GM18867 (cell line): ENCODE measurements at regions not wholly inside any gene's neighbourhood (a gene's known extent, or its start where the extent isn't known, plus 50 kb on each side); places are given as distances from the start of the nearest gene placed in this dataset.

Experiments used
- ATAC-seq: cut with Tn5 transposase; IDR thresholded peaks from one replicate; pipeline ENCODE4 v1.9.1; 2021; ENCODE audit warnings: mild to moderate bottlenecking, moderate library complexity; ENCODE audit not compliant: unreplicated experiment

- no peak for ATAC-seq
Measured at GRCh38 chr1:82297139-82297896, 496.6 kb downstream of the ADGRL2 start.

GRCh38 chr1:82287556-82287955, 486.8 kb downstream of the ADGRL2 start:
- no peak for ATAC-seq

DNA sequence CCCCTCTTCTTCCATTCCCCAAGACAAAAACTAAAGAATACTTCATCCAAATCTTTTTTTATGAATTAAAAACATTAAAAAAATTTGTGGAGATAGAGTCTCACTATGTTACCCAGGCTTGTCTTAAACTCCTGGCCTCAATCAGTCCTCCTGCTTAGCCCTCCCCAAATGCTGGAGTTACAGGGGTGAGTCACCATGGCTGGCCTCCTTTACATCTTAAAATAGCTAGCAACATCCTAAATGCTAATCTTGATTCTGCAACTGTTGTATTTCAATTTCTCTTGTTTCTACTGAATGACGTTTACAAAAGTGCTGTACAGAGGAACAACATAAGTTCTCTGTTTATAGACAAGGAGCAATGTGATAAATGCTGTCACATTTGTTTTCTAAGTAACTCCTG, 483.5 kb downstream of the ADGRL2 start:
- ATAC-seq: no peak

GRCh38 chr1:82279241-82279640, 478.5 kb downstream of the ADGRL2 start:
- ATAC-seq: peak; percentile 58

DNA sequence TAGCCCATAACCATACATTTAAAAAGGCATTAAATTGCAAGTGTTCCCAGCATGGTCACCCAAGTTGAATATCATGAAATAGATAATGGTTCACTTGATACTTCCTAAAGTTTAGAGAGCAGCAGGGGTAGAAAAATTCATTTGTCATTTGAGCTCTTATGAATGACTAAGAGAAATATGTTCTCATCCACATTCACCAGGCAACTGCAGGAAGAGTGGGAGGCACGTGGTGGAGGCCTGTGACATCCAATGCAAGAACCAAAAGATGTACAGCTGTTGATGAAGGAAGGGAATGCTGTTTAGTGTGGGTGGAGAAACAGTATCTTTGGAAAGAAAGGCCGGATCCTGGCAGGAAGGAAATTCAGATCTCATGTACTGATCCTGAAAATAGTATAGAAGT, 473.1 kb downstream of the ADGRL2 start:
- ATAC-seq: no peak

DNA sequence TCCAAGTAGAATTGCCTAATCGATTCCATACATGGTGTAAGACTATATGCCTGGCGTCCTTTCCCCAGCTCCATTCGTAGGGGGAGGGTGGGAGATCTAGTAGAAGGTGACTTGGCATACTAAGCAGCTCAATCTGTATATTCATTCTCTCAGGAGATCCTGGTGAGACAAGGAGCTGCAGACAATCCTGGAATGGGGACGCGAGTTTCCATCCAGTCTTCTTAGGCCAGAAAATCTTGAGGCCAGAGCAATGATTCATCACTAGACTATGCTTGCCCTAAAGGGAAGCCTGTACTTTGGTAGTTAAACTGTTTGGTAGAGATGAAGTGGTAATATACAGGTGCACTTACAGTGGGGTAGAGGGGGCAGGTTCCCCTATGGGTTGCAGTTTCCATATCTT, 468.7 kb downstream of the ADGRL2 start:
- ATAC-seq: no peak

GRCh38 chr1:82268826-82269225, 468.1 kb downstream of the ADGRL2 start:
- no peak for ATAC-seq

GRCh38 chr1:82266351-82266750, 465.6 kb downstream of the ADGRL2 start:
- ATAC-seq: no peak

GRCh38 chr1:82265436-82265835, 464.7 kb downstream of the ADGRL2 start:
- no peak for ATAC-seq

- no peak for ATAC-seq
Measured at GRCh38 chr1:82264802-82265201, 464.1 kb downstream of the ADGRL2 start.

DNA sequence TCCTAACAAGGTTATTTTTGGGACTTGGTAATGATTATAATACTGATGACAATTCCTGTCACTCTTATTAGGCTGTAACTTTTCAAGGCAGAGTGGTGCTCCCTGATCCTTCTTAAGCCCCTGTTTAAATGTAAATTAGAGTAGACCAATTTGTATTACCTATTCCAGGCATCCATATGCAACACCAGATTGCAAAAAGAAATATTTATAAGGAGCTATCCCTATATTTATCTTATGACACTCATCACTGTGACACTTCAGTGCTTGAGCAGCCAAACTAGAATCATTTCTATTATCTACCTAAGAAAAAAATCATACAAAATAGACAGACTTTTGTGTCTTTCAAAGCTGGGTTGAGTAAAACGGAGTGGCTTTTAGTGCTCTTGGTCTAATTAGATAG, 462.7 kb downstream of the ADGRL2 start:
- no peak for ATAC-seq

GRCh38 chr1:82260666-82261065, 459.9 kb downstream of the ADGRL2 start:
- ATAC-seq: no peak

- no peak for ATAC-seq
Measured at GRCh38 chr1:82260051-82260450, 459.3 kb downstream of the ADGRL2 start.

GRCh38 chr1:82258887-82259286, 458.2 kb downstream of the ADGRL2 start:
- peak; percentile 70 for ATAC-seq

GRCh38 chr1:82246050-82246449, 445.3 kb downstream of the ADGRL2 start:
- ATAC-seq: no peak

- ATAC-seq: peak; percentile 40
Measured at GRCh38 chr1:82245345-82246014, 444.7 kb downstream of the ADGRL2 start.

DNA sequence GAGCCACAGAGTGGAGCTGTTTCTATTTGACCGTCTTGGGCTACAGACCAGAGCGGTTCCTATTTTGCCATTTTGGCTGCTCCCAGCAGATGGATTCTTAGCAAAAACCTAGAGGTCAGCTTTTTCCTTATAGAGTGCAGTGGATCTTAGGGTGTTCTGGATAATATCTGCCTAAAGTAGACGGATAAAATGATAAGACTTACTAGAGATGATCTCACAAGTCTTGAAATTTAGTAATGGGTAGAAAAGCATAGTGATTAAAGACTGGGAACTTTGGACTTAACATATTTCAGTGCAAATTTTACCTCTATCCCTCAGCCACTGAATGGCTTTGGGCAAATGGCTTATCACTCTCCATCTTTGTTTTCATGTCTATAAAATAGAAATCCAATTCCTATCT, 439.8 kb downstream of the ADGRL2 start:
- no peak for ATAC-seq

GRCh38 chr1:82230667-82231066, 429.9 kb downstream of the ADGRL2 start:
- ATAC-seq: no peak

DNA sequence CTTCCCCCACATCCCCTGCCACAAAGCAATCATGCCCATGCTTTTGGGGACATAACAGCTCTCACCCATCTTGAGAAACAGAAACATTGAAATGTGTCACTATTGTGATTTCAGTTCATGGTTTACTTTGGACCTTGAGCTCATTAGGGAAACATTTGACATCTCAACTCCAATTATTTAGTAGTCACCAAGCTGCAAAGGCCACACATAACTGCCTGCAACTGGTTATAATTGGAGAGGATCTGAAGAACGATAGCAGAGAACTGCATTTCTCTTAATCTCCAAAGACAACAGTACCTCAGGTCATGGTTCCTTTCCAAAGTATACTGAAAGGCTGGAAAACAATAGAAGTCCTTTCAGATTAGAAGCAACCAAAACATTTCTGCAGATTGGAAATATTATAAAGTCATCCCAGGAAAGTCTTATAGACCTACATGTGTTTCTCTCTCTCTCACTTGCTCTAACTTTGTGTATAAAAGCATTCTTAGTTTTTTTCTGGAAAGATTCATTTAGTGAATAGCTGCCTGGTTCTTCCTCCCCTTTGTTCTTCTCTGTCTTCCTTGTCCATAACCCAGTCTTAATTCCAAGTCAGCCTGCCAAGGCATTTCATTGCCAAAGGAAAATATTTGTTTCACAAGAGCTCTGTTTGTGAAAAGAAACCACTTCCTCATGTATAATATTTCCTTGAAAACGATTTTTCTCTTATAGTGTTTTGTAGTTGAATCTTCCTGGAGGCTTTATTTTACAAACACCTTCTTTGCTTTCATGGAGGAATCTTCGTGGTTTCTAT, 426.8 kb downstream of the ADGRL2 start:
- ATAC-seq: no peak

DNA sequence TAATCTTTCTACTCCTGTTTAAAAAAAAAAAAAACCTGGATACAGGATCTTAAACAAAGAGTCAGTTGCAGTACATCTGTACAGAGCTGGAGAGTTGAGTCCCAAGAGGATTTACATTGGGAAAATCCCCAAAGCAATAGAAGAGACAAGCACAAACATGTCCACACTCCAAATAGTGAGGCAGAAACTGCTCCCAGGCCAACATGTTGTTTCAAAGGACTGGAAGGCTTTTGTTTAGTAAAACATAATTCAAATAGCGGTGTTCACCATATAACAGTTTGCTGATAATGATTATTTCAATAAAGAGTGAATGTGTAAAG, 425.4 kb downstream of the ADGRL2 start:
- no peak for ATAC-seq

- ATAC-seq: peak; percentile 84
Measured at GRCh38 chr1:82225421-82226185, 424.9 kb downstream of the ADGRL2 start.
